ENCODE measurements at regions not wholly inside any gene's neighbourhood (a gene's known extent, or its start where the extent isn't known, plus 50 kb on each side); places are given as distances from the start of the nearest gene placed in this dataset.

DNA sequence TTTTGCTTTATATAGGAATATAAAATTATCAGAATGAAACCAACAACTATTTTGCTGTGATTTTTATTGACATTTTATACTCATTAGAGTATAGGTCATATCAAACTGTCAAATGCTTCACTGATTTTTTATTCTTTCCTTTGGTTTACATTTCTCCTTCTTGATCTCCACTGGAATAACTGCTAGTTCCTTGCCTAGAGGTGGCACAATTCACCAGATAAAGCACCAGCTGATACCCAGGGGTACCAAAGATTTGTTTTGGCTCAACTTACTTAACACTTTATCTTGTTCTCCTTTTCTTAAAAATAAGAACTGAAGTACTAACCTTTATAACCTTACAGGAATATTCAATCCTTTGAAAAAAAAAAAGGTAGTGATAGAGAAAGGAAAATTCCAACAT, 725.1 kb upstream of the CHORDC1 start:
- TF ChIP-seq POLR2AphosphoS5 (IDR thresholded peaks at IDR 0.05; ENCODE audit: insufficient read depth, low read depth, low read length) (no peak), POLR2A (IDR thresholded peaks at IDR 0.05; ENCODE audit: low read depth, low read length) (no peak), EZH2 (IDR thresholded peaks at IDR 0.05; ENCODE audit: borderline replicate concordance, low read depth, low read length, severe bottlenecking) (no peak)
- TF ChIP-seq, protein P1, sequence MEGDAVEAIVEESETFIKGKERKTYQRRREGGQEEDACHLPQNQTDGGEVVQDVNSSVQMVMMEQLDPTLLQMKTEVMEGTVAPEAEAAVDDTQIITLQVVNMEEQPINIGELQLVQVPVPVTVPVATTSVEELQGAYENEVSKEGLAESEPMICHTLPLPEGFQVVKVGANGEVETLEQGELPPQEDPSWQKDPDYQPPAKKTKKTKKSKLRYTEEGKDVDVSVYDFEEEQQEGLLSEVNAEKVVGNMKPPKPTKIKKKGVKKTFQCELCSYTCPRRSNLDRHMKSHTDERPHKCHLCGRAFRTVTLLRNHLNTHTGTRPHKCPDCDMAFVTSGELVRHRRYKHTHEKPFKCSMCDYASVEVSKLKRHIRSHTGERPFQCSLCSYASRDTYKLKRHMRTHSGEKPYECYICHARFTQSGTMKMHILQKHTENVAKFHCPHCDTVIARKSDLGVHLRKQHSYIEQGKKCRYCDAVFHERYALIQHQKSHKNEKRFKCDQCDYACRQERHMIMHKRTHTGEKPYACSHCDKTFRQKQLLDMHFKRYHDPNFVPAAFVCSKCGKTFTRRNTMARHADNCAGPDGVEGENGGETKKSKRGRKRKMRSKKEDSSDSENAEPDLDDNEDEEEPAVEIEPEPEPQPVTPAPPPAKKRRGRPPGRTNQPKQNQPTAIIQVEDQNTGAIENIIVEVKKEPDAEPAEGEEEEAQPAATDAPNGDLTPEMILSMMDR (IDR thresholded peaks at IDR 0.05; ENCODE audit: extremely low read depth in 1 of 2, insufficient read depth in 1 of 2, low read depth in 1 of 2, low read length in 2 of 2) = no peak
- TF ChIP-seq, protein P2, sequence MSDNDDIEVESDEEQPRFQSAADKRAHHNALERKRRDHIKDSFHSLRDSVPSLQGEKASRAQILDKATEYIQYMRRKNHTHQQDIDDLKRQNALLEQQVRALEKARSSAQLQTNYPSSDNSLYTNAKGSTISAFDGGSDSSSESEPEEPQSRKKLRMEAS (IDR thresholded peaks at IDR 0.05; ENCODE audit: insufficient read depth, insufficient read length) = no peak

Measured in endothelial cell of umbilical vein (primary cell).